Thymus (tissue), 11 donors: ENCODE measurements at regions not wholly inside any gene's neighbourhood (a gene's known extent, or its start where the extent isn't known, plus 50 kb on each side); places are given as distances from the start of the nearest gene placed in this dataset.
"Not testable (repeated sequence)": the region's sequence is repeated elsewhere in the genome, so short reads cannot be mapped to it uniquely, and the experiment has no call there.

Experiments used
- DNase-seq, 9 donors: peaks; one replicate each; pipeline ENCODE4 v3.0.0-alpha.2; 2013; ENCODE audit warnings: low spot score in 9 of 9, low read depth in 6 of 9, missing footprints in 1 of 9
- H3K27ac ChIP-seq, 2 donors: one replicate each; pipeline ENCODE4 v1.5.1; 2013; ENCODE audit warnings: control low read depth in 1 of 2, low read depth in 1 of 2, low read length in 1 of 2, mild to moderate bottlenecking in 1 of 2, moderate library complexity in 1 of 2
- H3K27me3 ChIP-seq, 2 donors: one replicate each; pipeline ENCODE4 v1.5.1; 2013; ENCODE audit warnings: low read length in 1 of 2; ENCODE audit not compliant: control insufficient read depth in 2 of 2, insufficient read depth in 1 of 2
- H3K36me3 ChIP-seq, 2 donors: one replicate each; pipeline ENCODE4 v1.5.1; 2013; ENCODE audit warnings: low read length in 1 of 2, mild to moderate bottlenecking in 1 of 2, moderate library complexity in 1 of 2; ENCODE audit not compliant: control insufficient read depth in 2 of 2, insufficient read depth in 2 of 2
- H3K4me1 ChIP-seq, 2 donors: one replicate each; pipeline ENCODE4 v1.5.1; 2013; ENCODE audit warnings: low read length in 2 of 2; ENCODE audit not compliant: control insufficient read depth in 2 of 2, insufficient read depth in 2 of 2
- H3K4me3 ChIP-seq, 2 donors: one replicate each; pipeline ENCODE4 v1.5.1; 2013; ENCODE audit warnings: low read length in 2 of 2, control low read depth in 1 of 2, mild to moderate bottlenecking in 1 of 2
- H3K9me3 ChIP-seq, 2 donors: one replicate each; pipeline ENCODE4 v1.5.1; 2013; ENCODE audit warnings: low read length in 1 of 2, mild to moderate bottlenecking in 1 of 2; ENCODE audit not compliant: control insufficient read depth in 2 of 2, insufficient read depth in 1 of 2
- WGBS: extraction: QIAGEN DNeasy Blood & Tissue Kit; methylation state at CpG from one replicate; pipeline ENCODE4 v1.1.7; 2013; 5-methylcytosine and 5-hydroxymethylcytosine counted together
- donor health status: healthy.

DNA sequence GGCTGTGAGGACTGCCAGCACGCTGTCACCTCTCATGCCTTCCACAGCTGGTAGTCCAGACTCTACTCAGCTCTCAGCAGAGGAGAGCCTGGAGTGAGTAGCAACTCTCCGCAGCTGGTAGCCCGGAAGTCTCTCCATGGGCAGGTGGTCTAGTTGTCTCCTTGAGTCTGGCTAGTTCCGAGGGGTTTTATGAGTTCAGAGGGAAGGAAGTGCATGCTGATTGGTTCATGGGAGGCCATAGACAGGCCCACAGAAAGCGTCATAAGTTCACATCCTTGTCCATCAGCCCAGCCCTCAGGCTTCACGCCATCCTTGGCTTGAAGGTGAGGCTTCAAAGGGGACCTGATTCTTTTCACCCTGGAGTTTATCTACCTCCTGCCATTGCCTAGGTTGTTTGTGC, 2662.4 kb upstream of the PCDH20 start:
- H3K4me3 ChIP-seq: no peak overlapping the region
- WGBS: 94% methylated on average over 6 of the region's 6 CpGs
- H3K9me3 ChIP-seq: peaks cover 3 to 6% of the 10 kb centered on the region in 2 donors
- DNase-seq: no peak
- no peaks in the 10 kb centered on the region for H3K4me1 ChIP-seq
- no peaks in the 10 kb centered on the region for H3K36me3 ChIP-seq
- no peaks in the 10 kb centered on the region for H3K27me3 ChIP-seq
- H3K27ac ChIP-seq: no peak overlapping the region

DNA sequence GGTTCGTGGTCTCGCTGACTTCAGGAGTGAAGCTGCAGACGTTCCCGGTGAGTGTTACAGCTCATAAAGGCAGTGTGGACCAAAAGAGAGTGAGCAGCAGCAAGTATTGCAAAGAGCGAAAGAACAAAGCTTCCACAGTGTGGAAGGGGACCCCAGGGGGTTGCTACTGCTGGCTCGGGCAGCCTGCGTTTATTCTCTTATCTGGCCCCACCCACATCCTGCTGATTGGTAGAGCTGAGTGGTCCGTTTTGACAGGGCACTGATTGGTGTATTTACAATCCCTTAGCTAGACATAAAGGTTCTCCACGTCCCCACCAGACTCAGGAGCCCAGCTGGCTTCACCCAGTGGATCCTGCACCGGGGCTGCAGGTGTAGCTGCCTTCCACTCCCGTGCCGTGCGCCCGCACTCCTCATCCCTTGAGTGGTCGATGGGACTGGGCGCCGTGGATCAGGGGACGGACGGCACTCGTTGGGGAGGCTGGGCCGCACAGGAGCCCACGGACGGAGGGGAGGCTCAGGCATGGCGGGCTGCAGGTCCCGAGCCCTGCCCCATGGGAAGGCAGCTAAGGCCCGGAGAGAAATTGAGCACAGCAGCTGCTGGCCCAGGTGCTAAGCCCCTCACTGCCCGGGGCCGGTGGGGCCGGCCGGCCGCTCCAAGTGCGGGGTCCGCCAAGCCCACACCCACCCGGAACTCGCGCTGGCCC, 2661.6 kb upstream of the PCDH20 start:
- not testable (repeated sequence) for H3K27me3 ChIP-seq, H3K4me3 ChIP-seq, H3K36me3 ChIP-seq, H3K4me1 ChIP-seq, H3K9me3 ChIP-seq, DNase-seq, H3K27ac ChIP-seq
- 94% methylated on average over 36 of the region's 36 CpGs for WGBS

DNA sequence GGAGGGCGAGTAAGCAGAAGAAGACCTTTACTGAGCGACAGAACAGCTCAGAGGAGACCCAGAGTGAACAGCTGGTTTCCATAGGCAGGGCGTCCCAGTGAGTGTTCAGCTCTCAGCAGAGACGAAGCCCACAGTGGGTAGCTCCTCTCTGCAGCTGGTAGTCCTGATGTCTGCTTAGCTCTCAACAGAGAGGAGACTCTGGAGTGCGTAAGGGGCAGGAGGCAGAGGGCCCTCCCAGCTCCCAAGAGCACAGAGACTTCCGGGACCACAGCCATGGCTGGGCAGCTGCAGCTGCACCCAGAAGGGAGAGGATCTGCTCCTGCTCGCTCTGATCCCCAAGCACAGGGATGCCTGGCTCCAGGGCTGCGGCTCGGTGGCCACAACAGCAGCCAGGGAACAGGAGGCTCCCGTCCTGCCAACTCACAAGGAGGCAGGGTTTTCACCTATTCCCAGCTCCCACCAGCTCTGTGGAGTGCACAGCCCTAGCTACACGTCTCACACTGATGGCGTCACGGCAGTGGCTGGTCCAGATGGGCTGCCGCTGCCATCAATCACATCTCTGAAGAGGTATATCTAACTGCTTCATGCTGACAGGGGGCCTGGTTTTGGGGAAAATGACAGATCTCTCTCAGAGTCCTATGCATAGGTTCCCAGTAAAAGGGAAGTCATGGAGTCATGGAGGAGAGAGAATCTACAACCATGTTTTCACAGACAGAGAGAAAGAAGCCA, 2660.1 kb upstream of the PCDH20 start:
- Histone ChIP-seq H3K36me3 (no peaks in the 10 kb centered on the region), H3K4me3 (no peak overlapping the region), H3K27ac (no peak overlapping the region), H3K4me1 (no peaks in the 10 kb centered on the region), H3K27me3 (no peaks in the 10 kb centered on the region), H3K9me3 (peaks cover 3 to 6% of the 10 kb centered on the region in 2 donors)
- DNase-seq: no peak
- WGBS: 94% methylated on average over 14 of the region's 14 CpGs

DNA sequence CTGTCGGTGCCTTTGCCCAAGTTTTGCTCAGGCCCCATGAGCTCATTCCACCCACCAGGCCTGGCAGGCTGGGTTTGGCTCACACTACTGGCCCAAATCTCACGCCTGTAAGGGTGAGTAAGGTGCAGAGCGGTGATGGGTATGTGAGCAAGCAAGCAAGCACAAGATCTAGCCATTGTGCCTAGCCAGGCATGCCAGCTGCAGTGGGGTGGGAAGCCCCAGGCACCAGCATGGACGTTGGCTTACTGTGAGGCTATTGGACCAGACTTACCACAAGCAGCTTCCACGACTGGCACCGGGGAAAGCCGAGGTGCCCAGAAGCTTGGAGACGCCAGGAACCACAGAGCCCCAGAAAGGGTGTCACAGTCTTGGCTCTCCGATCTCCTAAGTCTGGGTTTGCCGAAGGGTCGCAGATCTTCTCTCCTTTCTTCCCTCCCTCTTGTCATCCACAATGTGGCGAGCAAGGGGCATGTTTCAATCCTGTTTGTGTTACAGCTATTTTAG, 2659.4 kb upstream of the PCDH20 start:
- Histone ChIP-seq H3K4me3 (no peak overlapping the region), H3K27ac (no peak overlapping the region), H3K36me3 (no peaks in the 10 kb centered on the region), H3K27me3 (no peaks in the 10 kb centered on the region), H3K9me3 (peaks cover 3 to 6% of the 10 kb centered on the region in 2 donors), H3K4me1 (no peaks in the 10 kb centered on the region)
- WGBS: 95% methylated on average over 12 of the region's 12 CpGs
- no peak for DNase-seq

DNA sequence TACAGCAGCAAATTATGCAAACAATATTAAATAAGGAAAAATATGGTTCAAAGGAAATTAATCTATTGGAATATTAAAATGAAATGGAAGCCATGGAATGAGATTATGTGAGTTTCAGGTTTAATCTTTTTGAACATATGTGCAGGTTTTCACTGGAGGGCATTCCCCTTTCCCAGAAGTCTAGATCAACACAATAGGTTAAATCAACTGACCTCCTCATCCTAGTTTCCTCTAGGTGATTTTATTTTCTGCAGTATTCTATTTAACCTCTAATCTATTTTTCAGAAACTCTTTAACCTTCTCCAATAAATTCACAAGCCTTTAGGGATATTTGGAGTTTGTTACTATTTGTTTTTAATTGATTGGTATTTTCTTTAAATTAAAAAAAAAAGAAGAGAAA, 2657.6 kb upstream of the PCDH20 start:
- H3K36me3 ChIP-seq: no peaks in the 10 kb centered on the region
- no peak for DNase-seq
- peaks cover 3% of the 10 kb centered on the region in 2 donors for H3K9me3 ChIP-seq
- no peak overlapping the region for H3K27ac ChIP-seq
- no peaks in the 10 kb centered on the region for H3K4me1 ChIP-seq
- no peaks in the 10 kb centered on the region for H3K27me3 ChIP-seq
- no peak overlapping the region for H3K4me3 ChIP-seq

DNA sequence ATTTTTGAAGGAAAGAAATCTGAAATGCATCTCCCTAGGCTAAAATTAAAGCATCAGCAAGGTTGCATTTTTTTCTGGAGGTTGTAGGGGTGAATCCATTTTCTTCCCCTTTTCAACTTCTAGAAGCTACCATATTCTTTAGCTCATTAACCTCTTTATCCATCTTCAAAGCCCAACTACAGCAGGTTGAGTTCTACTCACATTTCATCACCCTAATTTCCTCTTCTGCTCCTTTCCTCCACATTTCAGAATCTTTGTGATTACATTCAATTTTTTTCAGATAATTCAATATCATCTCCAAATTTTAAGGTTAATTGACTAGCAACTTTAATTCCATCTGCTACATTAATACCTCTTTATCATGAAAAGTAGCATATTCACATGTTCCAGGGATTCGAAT, 2655.7 kb upstream of the PCDH20 start:
- H3K4me1 ChIP-seq: no peaks in the 10 kb centered on the region
- no peaks in the 10 kb centered on the region for H3K27me3 ChIP-seq
- no peak overlapping the region for H3K27ac ChIP-seq
- WGBS: 95% methylated on average over 1 of the region's 1 CpG
- H3K9me3 ChIP-seq: peaks cover under 1 to 3% of the 10 kb centered on the region in 2 donors
- DNase-seq: no peak
- H3K4me3 ChIP-seq: no peak overlapping the region
- no peaks in the 10 kb centered on the region for H3K36me3 ChIP-seq

DNA sequence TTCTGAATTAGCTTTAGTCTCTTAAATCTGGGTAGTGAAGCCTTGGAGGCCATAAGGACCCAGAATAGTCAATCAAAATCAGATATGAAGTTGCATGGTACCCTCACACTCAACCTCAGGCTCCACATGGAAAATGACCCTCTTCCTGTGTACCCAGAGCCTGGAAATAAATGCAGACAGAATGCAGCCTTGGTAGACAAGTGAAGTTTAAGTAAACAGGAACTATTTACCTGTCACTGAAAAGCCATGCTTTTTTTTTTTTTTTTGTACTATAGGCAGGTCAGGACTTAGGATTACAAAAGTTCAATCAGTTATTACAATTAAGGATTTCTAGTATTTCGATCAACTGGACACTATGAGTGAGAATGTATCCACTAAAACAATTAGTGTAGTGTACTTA, 2654.2 kb upstream of the PCDH20 start:
- H3K9me3 ChIP-seq: peaks cover 0 to 1% of the 10 kb centered on the region in 2 donors
- no peaks in the 10 kb centered on the region for H3K27me3 ChIP-seq
- DNase-seq: no peak
- H3K27ac ChIP-seq: no peak overlapping the region
- H3K4me1 ChIP-seq: no peaks in the 10 kb centered on the region
- H3K36me3 ChIP-seq: no peaks in the 10 kb centered on the region
- no peak overlapping the region for H3K4me3 ChIP-seq
- 88% methylated on average over 1 of the region's 1 CpG for WGBS

DNA sequence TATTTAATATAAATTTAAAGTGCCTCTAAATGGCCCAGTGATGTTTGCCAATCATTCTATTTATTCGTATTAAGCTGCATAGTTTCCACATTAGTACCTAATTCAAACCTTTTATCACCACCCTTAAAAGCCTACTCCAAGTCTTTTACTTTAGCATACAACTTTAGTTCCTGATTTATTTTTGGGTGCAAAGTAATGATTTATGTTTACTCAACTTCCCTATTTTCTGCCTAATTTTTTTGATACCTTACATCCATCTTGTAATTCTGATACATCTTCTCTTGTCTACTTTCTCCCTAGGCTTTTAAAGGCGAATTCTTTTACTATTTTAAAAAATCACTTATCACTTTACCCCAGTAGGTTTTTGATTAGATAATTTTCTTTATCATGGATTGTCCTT, 2651.1 kb upstream of the PCDH20 start:
- Histone ChIP-seq H3K36me3 (no peaks in the 10 kb centered on the region), H3K27ac (no peak overlapping the region), H3K4me1 (no peaks in the 10 kb centered on the region), H3K4me3 (no peak overlapping the region), H3K9me3 (no peaks in the 10 kb centered on the region), H3K27me3 (no peaks in the 10 kb centered on the region)
- no peak for DNase-seq
- 51% methylated on average over 2 of the region's 2 CpGs for WGBS

DNA sequence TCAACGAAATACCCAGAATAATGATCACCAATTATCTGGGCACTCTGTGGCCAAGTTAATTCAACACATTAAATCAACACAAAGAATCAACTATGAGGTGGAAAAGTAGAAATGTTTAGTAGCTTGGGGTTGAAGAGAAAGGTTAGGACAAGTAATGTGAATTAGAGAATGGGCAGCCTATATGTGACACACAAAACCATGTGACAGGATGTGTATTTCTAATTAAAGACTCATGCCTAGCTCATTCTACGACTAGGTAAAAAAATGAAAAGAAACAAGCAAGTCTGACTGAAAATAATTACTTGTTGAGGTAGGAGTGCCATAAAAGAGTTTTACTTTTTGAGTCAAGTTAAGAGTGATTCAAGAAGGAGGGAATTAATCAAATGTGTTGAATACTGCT, 2646.0 kb upstream of the PCDH20 start:
- Histone ChIP-seq H3K4me1 (no peaks in the 10 kb centered on the region), H3K27me3 (no peaks in the 10 kb centered on the region), H3K9me3 (no peaks in the 10 kb centered on the region), H3K27ac (no peak overlapping the region), H3K4me3 (no peak overlapping the region), H3K36me3 (no peaks in the 10 kb centered on the region)
- WGBS: 62% methylated on average over 2 of the region's 2 CpGs
- no peak for DNase-seq
